ENCODE measurements at regions not wholly inside any gene's neighbourhood (a gene's known extent, or its start where the extent isn't known, plus 50 kb on each side); places are given as distances from the start of the nearest gene placed in this dataset.
"Not testable (repeated sequence)": the region's sequence is repeated elsewhere in the genome, so short reads cannot be mapped to it uniquely, and the experiment has no call there.

DNA sequence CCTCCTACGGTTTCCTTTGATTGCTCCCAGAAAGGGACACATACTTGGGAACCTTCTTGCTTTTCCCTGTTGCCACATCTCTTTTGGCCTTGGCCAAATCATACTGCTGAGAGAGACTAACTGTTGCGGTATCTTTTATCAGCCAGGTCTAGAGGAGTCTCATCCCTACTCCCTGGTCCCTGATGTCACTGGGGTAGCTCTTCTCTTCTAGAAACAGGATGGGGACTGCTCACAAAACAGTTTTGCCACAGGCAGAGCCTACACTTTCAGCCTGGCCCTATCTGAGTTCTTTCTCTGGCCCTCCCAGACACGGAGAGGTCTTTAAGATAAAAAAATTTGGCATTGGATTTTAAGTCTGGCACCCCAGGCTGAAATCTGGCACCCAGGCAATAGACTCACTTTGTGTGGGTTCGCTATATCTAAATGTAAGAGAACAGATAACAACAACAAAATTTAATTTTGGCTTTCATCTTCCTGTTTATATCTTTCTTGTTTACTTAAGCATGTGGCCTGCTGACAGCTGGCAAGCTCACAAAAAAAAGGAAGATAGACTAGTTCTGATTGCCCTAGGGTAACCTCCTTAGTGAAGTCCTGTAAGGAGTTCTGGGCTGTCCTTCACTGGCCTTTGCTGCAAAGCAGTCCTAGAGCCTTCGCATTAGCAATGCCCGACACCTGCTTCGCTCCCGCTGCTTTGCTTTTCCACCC lies 228.3 kb upstream of the NPVF start:
- no peak for DNase-seq

DNA sequence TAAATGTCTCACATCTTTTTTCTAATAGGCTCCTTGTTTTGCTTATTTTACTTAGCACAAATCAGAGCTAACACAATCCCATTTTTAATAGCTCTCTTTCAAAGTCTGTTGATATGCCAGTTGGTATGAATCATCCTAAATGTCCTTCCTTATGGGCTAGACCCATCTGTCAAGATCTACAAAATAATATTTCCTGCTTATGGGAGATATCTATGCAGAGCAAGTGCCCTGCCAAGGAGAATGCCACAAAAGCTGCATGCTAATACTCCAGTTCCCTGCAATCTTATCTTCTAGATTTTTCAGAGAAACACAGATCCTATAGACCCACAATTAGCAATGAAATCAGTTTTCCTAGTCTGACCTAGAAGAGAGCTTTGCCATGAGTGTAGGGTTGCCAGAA lies 230.8 kb upstream of the NPVF start:
- no peak for DNase-seq

DNA sequence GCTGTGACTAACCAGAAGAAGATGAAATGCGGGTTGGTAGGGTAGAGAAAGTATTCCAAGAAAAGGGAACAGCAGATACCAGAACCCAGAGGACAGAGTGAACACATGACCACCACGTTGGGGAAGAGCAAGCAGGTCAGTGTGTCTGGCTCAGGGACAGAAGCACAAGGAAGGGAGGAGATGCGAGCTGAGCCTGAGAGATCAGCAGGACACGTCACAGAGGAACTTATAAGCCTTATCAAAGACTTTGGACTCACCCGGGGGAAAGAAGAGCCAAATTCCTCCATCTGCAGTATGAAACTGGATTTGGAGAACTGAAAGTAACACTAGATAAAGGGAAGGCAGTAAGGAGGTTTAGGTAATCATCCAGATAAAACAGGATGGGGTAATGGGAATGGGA lies 232.1 kb upstream of the NPVF start:
- DNase-seq: no peak

DNA sequence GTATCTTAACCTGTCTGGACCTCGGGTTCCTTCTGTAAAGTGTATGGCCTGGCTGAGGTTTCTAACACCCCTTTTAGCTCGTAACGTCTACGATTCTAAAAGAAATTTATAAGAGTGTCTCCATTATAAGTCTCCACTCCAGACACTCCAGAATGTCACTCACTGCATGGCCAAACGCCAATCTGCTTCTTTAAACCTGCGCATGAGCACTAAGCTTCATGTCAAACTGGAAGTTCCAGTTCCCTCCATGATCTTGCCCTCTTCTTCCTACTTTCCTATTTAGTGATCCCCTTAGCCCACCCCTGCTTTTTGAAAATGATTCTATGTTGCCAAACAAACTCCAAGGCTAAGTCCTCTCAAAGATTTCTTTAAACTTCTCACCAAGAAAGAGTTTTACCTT lies 241.4 kb upstream of the NPVF start:
- DNase-seq: no peak

DNA sequence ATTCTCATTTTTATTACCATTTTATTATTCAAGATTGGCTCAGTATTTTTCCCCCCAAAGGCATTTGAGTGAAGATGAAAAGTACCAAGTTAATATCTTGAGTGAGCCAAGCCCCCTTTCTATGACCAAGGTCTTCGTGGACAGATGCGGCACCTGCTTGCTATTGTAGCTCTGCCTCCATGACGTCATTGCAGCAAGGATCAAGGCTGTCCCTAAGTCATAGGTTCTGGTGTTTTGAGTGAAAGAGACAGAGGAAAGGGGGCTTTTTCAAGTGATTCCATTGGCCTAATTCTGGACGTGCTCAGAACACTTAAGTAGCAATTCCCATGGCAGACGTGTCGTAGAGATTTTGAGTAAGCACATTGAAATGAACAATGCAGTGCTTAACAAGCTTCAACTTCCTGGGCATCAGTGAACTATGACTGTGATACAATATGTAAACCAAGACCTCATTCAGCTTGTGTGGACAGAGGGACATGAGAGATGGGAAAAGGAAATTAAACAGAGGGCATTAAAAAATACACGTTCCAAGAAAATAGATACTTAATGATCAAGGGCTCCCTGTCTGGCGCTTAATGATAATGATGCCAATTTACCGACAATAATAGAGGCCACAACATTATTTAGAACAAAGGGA lies 248.7 kb upstream of the NPVF start:
- DNase-seq: no peak

DNA sequence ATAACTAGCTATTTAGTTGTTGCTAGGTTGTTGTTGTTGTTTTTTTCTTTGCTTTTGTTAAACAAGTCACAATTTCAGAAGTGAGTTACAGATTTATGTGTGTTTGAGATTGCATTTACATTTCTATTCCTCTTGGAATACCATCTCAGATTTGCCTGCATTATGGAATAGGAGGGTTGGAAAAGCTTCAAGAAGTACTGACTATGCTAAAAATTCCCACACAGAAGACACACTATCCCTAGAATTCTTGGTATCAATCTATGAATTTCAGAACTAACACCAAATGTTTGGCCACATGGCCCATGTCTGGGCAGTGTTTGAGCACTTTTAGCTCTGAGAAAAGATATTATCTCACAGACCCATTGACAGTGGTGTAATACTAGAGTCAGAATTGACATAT lies 249.9 kb upstream of the NPVF start:
- DNase-seq: not testable (repeated sequence)

DNA sequence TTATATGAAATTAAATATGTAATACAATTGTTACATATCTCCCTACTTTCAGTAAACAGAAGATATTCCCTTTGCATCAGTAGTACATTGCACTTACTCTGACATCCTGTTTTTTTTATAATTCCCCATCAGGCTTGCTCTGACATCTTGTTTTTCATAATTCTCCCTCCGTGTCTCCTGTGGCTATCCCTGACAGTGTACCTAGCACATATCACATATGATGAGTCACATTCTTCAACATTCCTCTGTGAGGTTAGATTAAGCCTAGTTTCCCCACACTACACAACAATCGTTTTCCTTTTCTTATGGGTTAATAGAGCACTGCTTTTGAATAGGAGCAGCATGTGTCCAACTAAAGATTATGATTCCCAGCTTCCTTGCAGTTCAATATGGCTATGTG lies 250.6 kb upstream of the NPVF start:
- DNase-seq: no peak

DNA sequence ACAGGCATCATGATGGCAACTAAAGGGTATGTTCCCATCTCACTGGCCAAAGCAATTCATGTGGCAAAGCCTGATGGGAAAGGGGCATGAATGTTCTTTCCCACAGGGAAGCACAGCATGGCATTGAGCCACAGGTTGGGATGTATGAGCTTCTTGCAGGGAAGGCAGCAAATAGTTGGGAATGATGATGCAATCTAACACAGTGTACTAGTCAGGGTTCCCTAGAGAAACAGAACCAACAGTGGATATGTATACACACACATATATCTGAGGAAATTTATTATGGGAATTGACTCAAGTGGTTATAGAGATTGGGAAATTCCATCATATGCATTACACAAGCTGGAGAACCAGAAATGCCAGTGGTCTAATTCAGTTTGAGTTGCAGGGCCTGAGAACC lies 253.6 kb upstream of the NPVF start:
- DNase-seq: no peak

DNA sequence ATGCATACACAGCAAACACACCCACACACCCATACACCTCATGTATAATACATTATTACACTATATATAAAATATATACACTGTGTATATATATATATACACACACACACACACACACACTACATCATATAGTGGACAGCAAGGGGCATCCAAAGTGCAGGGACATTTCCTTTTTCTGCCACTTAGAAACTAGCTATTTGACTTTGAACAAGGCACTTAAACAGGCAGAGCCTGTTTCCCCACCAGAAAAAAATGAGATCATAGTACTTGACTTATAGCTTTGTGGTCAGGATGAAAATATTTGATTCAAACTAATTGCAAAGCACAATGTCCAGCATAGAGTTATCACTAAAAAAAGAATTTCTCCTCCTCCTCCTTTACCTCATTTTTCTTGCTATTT lies 254.3 kb upstream of the NPVF start:
- DNase-seq: no peak

DNA sequence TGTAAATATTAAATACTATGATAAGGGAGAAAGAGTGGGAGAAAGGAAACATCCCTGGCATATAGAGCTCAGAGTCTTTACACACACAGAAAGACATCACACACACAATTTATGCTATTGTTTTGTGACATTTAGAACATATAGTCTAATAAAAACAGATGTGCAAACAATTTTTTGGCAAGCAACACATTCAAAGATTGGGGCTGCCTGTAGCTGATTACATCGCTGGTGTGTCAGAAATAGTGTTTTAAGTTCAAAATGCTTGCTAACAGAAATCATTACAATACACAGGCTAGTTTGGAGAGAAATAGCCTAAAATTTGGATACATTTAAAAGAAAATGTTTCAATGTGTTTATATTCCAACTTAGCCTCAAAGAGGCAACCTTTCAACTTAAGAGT lies 256.7 kb upstream of the NPVF start:
- DNase-seq: no peak

DNA sequence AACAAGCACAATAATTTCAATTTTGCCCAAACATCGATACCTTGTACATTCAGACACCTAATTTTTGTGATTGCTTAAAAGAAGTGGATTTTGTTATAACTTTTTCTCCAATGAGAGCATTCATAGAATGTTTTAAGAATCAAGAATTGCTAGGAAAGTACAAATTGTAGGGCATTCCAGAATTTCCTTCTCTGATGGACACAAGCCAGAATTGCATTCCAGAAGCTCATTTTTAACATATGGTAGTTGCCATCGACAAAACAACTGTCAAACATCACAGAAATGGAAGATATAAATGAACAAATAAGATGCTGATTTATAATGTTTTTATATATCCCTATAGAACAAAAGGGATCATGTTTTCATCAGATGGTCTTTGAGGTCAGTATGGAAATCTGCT lies 258.4 kb upstream of the NPVF start:
- no peak for DNase-seq

DNA sequence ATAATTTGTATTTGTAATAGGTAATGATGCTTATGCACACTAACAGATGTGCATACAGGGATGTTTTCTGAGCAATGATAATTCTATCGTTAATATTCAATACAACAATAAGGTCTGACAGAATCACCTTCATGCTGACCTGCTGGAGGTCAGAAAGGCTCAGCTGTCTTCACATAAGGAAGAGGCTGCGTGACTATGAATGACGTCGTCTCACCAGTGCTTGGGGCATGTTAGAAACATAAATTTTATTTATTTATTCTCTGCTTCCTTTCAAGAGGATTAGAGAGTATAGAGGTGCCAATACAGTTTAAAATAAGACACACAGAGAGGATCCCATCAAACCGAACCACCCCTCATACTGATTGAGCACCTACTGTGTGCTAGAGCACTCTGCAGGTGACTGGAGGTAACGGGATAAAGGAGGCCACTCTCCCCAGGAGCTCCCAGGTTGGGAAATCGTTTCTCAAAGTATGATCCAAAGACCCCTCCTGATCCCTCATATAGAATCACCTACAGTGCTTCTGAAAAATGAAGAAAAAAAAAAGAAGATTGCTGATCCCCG lies 265.6 kb upstream of the NPVF start:
- no peak for DNase-seq

DNA sequence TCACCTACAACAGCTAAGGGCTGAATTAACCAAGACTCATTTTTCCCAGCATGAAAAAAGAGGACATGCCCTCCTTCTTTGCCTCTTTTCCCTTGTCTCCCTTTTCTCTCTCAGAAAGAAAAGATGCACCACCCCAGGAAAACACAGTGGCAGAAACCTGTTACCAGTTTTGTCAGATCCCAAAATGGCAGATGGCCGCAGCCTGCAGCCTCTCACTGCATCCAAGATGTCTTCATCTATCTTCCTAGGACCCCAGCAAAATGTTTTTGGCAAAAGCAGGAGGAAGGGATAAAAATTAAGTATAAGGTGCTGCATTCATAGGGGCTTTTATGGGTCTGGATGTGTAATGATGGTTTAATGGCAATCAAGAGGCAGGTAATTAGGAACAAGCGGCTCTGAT lies 266.6 kb upstream of the NPVF start:
- no peak for DNase-seq

DNA sequence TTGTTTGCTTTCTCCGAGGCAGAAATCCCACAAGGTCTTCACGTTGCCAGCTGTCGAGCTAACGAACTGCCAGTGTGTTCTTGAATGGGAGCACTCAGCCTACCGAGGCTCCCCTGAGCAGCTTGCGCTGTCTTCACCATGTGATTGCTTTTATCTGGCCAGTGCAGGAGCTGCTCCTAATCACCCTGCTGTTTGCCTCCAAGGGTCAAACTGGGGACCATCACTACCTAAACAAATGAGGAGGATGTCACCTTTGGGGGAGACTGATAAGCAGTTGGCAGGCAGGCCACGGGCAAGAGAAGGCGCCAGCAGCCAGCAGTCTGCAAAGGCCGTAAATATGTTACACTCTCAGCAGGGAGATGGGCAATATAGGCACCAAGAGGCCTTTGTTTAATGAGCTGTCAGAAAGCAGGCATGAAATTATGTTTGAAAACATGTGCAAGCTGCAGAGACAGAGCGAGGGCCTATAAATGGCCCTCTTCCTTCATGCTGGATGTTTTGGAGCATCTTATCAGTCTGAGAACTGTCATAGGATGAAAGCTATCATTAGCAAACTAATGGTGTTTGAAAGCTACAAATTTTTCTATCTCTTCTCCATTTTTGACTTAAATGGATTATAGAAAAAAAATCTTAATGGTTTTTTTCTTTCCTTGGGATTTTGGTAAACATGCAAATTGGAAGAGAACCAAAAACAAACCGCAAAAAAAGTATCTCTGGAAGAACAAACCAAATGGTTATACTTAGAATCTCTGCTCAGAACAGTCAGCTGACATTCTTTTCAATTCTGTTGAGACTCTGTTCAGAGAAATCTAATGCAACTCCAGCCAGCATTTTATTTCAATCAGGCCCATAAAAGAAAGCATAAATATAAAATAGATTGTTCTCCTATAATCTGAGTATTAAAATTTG lies 267.3 kb upstream of the NPVF start:
- peak; percentile 11 for DNase-seq

DNA sequence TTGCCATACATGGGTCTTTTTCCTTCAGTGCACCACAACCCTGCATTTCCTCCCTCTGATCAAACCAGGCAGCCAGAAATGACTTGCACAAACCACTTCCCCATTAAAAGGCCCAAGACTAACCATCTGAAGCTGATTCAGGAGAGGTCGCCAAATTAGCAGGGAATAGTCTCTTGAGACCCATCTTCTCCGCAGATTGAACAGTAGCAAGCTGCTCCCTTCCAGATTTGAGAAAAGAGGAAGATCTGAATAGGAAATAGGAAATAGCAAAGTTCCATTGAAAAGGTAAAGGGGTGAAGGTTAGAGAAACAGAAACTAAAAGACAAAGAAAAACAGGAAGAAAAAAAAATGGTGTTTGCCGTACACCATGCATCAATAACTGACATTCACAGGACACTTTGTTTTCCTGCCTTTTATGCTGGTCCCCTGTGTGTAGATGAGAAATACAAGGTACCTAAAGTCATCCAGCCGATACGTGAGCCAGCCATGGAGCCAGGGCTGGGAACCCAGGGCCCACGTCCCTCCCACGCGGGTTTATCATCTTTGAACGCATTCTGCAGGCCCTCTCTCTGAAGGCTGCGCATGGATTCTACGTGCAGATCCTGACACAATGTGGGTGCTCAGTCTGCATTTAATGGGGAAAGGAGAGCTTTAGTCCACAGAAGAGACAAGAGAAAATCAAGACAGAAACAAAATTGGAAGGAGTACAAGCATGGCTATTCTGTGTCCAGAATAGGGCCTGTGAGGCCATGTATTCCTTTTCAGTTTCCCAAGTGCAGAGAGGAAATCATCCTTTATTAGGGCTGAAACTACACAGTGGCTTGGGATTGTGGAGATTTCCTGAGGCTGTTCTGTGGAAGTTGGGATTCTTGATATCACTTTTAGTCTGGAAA lies 268.4 kb upstream of the NPVF start:
- no peak for DNase-seq

DNA sequence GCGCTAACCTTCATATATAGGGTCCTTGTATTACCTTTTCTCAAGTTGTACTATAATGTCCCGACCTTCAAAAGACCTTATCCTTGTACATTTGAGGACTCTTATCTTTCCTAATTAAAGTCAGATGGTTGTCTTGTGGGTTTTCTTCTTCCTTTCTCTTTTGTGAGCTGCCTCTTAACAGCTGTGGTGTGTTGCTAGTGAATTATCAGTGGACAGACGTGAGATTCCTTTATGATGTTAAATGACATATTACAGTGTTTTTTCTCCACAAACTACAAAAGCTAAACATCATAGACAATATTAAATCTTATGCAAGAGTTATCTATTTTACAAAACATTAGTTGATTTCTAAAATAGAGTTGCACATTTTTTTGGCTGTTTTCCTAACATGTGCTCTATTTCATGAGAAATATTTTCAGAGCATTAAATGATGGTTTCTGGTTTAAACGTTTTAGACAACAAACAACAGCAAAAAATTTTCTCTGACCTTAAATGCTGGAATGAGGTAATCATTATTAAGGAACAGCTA lies 272.2 kb upstream of the NPVF start:
- no peak for DNase-seq

DNA sequence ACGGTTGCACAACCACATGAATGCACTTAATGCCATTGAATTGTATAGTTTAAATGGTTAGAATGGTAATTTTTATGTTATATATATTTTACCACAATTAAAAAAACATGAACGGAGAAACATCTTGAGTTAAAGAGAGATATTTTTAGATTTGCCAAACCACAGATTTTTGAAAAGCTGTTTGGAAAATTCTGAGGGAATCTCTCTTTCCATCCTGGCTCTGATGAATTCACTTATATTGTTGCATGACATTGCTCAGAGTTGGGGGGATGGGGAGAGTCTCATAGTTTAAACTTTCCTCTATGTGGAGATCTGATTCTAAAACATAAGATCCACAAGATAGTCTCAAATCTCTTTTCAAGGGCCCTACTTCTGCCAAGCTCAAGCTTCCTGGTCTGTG lies 275.0 kb upstream of the NPVF start:
- DNase-seq: no peak

DNA sequence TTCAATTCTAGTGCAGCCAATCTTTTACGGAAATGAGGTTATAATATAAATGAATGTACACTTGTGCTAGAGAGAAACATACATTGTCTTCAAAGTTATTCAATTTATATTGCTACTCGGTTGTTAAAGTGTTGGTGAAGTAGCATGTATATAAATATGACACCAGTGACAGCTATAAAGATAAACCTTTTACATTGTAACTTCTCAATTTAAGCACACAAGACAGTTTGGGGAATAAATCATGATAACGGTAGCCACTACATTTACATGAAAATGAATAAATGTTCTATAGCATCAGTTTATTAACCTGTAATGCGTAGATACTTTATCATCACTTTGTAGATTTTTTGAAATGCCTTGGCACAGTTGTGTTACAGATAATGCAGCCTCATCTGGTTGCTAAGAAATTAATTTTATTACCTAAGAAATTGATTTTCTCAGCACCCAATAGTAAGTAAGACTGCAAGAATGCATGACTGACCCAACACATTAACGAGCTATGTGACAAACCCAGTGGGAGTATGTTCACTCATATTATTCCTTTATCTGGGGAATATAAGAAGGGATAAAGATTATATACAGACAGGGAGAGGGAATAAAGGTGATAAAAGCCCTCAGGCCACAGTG lies 283.9 kb upstream of the NPVF start:
- no peak for DNase-seq

DNA sequence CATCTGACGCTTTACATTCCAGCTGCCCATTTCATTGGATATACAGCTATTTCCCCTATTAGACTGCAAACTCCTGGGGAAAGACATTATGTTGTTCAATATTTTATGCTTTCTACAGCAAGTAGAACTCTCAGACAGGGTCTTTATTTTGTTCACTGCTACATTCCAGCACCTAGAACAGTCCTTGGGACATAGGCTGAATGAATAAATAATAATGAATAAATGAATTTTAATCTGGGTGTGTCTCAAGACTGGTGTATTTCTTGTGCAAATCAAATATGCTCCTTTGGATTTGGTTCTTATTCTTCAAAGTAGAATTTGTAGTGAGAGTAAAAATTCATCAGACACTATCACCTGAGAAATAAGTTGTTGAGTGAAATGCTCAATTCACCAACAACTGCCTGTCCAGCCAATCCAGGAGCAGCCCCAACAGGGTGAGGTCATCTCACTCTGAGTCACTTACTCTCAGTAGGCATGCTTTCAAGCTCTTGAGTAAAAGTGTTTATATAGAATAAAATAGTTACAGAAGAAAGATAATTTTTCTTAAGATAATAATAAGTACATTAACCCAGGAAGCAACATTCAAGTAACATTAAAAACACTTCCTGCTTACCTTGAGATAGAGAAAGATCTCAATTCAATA lies 287.5 kb upstream of the NPVF start:
- no peak for DNase-seq

DNA sequence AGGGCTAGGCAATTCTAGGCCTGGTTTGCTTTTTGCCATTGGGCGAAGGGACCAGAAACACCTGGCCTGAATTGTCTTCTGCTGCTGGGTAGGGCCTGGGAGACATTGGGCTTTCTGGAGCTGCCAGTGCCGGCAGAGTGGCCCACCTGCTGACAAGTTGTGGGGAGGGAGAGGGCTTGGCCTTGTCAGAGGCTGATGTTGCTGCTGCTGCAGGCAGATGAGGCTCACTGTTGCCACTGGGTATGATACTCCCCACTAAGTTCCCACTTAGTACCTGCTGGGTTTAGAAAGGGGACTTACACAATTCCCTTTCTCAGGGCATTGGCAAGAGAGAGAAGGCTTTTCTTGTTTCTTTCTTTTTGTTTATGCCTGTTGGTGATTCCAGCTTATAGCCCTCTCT lies 289.6 kb upstream of the NPVF start:
- no peak for DNase-seq

DNA sequence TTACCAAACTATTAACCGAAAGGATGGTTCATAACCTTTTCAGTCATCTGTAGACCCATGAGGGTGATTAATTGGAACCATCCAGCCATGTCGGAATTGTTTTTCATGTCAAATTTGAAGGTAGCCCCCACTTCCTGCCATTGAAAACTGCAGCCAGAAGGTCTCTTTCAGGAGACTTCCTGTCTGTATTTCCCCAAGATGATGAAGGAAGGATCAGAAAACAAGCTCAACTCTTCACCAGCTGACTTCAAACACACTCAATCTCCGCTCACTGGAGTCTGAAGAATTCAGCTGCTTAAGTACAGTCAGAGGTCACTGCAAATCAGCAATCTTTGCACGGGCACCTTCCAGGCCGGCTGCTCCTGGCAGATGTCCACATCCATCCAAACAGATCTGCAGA lies 291.7 kb upstream of the NPVF start:
- peak; percentile 80 for DNase-seq

All from DMS79 (cell line).